GM12892 (cell line): ENCODE measurements at regions not wholly inside any gene's neighbourhood (a gene's known extent, or its start where the extent isn't known, plus 50 kb on each side); places are given as distances from the start of the nearest gene placed in this dataset.

Experiments used
- POLR2A ChIP-seq: IDR thresholded peaks from 2 replicates; pipeline ENCODE4 v1.6.1; 2011; ENCODE audit warnings: low read depth, low read length, control low read depth
- POLR2AphosphoS5 ChIP-seq: IDR thresholded peaks from 2 replicates; pipeline ENCODE4 v1.6.1; 2011; ENCODE audit warnings: low read depth, low read length, control low read depth
- TAF1 ChIP-seq: IDR thresholded peaks from 2 replicates; pipeline ENCODE4 v1.6.1; 2011; ENCODE audit warnings: low read depth, mild to moderate bottlenecking, control low read depth, low read length, borderline replicate concordance

DNA sequence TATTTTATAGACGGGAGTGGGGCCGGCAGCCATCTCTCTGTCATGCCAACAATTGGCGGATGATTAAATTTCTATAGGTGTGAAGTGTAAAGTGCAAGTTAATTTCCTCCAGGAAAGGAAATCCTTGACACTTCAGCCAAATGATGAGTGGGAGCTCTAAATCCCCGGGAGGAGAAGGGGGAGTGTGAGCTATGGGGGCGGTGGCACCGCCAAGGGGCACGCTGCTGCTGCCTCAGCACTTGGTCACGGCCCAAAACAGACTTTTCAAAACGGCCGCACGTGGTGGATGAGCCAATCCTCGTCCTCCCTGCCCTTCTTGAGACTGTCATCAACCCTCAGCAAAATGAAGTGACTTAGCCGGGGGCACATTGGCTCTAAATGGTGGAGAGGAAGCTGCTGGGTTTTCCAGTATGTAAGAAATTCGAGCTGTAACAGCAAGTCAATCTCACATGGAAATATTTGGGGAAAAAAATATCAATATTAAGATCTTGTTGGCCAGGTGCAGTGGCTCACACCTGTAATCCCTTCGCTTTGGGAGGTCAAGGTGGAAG lies 200.8 kb downstream of the TFCP2L1 start:
- TF ChIP-seq POLR2A (no peak), POLR2AphosphoS5 (no peak), TAF1 (no peak)
